ENCODE measurements at regions not wholly inside any gene's neighbourhood (a gene's known extent, or its start where the extent isn't known, plus 50 kb on each side); places are given as distances from the start of the nearest gene placed in this dataset.

GRCh38 chrY:15510288-15510687 lies 986.0 kb downstream of the NLGN4Y start:
- H3K27ac Mint-ChIP-seq = no peak overlapping the region
- H3K9me3 Mint-ChIP-seq = no peaks in the 10 kb centered on the region

GRCh38 chrY:15510984-15511650 lies 986.8 kb downstream of the NLGN4Y start:
- no peak for DNase-seq
- Mint-ChIP-seq H3K4me1 (no peaks in the 10 kb centered on the region), H3K27me3 (no peaks in the 10 kb centered on the region), H3K9me3 (no peaks in the 10 kb centered on the region), H3K36me3 (no peaks in the 10 kb centered on the region), H3K27ac (no peak overlapping the region), H3K4me3 (no peak overlapping the region)
- CTCF ChIA-PET = no interaction called here

More at GRCh38 chrY:15510288-15510687, 986.0 kb downstream of the NLGN4Y start:
- no peak overlapping the region for H3K4me3 Mint-ChIP-seq
- H3K27me3 Mint-ChIP-seq = no peaks in the 10 kb centered on the region
- H3K4me1 Mint-ChIP-seq = no peaks in the 10 kb centered on the region
- H3K36me3 Mint-ChIP-seq = no peaks in the 10 kb centered on the region
- DNase-seq = no peak
- CTCF ChIA-PET = no interaction called here

GRCh38 chrY:15535131-15535530 lies 1010.8 kb downstream of the NLGN4Y start:
- Mint-ChIP-seq H3K4me1 (no peaks in the 10 kb centered on the region), H3K4me3 (no peak overlapping the region), H3K9me3 (no peaks in the 10 kb centered on the region), H3K27ac (no peak overlapping the region), H3K36me3 (no peaks in the 10 kb centered on the region), H3K27me3 (no peaks in the 10 kb centered on the region)
- no peak for DNase-seq
- CTCF ChIA-PET = no interaction called here

- Mint-ChIP-seq H3K27me3 (no peaks in the 10 kb centered on the region), H3K9me3 (no peaks in the 10 kb centered on the region), H3K27ac (no peak overlapping the region), H3K36me3 (no peaks in the 10 kb centered on the region), H3K4me1 (no peaks in the 10 kb centered on the region), H3K4me3 (no peak overlapping the region)
- DNase-seq = no peak
- CTCF ChIA-PET = no interaction called here
These were observed 1011.6 kb downstream of the NLGN4Y start for GRCh38 chrY:15535784-15536511.

GRCh38 chrY:15540516-15540915 lies 1016.2 kb downstream of the NLGN4Y start:
- Mint-ChIP-seq H3K27ac (no peak overlapping the region), H3K36me3 (no peaks in the 10 kb centered on the region), H3K27me3 (no peaks in the 10 kb centered on the region), H3K9me3 (no peaks in the 10 kb centered on the region), H3K4me3 (no peak overlapping the region), H3K4me1 (no peaks in the 10 kb centered on the region)
- DNase-seq = no peak
- CTCF ChIA-PET = no interaction called here

- Mint-ChIP-seq H3K9me3 (no peaks in the 10 kb centered on the region), H3K4me3 (no peak overlapping the region), H3K4me1 (no peaks in the 10 kb centered on the region), H3K27ac (no peak overlapping the region), H3K27me3 (no peaks in the 10 kb centered on the region), H3K36me3 (no peaks in the 10 kb centered on the region)
- CTCF ChIA-PET = no interaction called here
- DNase-seq = no peak
These were observed 1021.9 kb downstream of the NLGN4Y start for GRCh38 chrY:15546177-15546754.

- H3K4me1 Mint-ChIP-seq = no peaks in the 10 kb centered on the region
These were observed 1027.7 kb downstream of the NLGN4Y start for GRCh38 chrY:15552074-15552473.

GRCh38 chrY:15554991-15555390 lies 1030.7 kb downstream of the NLGN4Y start:
- H3K4me3 Mint-ChIP-seq = no peak overlapping the region
- no peaks in the 10 kb centered on the region for H3K27me3 Mint-ChIP-seq
- no peak for DNase-seq
- H3K9me3 Mint-ChIP-seq = no peaks in the 10 kb centered on the region
- no peaks in the 10 kb centered on the region for H3K4me1 Mint-ChIP-seq
- CTCF ChIA-PET = no interaction called here
- no peak overlapping the region for H3K27ac Mint-ChIP-seq
- H3K36me3 Mint-ChIP-seq = no peaks in the 10 kb centered on the region

More at GRCh38 chrY:15552074-15552473, 1027.7 kb downstream of the NLGN4Y start:
- CTCF ChIA-PET = no interaction called here
- Mint-ChIP-seq H3K9me3 (no peaks in the 10 kb centered on the region), H3K27ac (no peak overlapping the region), H3K36me3 (no peaks in the 10 kb centered on the region), H3K4me3 (no peak overlapping the region), H3K27me3 (no peaks in the 10 kb centered on the region)
- DNase-seq = no peak

- Mint-ChIP-seq H3K9me3 (no peaks in the 10 kb centered on the region), H3K27ac (no peak overlapping the region), H3K27me3 (no peaks in the 10 kb centered on the region), H3K4me1 (no peaks in the 10 kb centered on the region), H3K4me3 (no peak overlapping the region), H3K36me3 (no peaks in the 10 kb centered on the region)
- DNase-seq = no peak
- CTCF ChIA-PET = no interaction called here
These were observed 1034.8 kb downstream of the NLGN4Y start for GRCh38 chrY:15559169-15559568.

GRCh38 chrY:15560840-15561239 lies 1036.5 kb downstream of the NLGN4Y start:
- no peak overlapping the region for H3K4me3 Mint-ChIP-seq
- CTCF ChIA-PET = no interaction called here
- H3K4me1 Mint-ChIP-seq = no peaks in the 10 kb centered on the region
- no peak overlapping the region for H3K27ac Mint-ChIP-seq
- no peaks in the 10 kb centered on the region for H3K27me3 Mint-ChIP-seq
- no peaks in the 10 kb centered on the region for H3K9me3 Mint-ChIP-seq
- DNase-seq = no peak
- H3K36me3 Mint-ChIP-seq = no peaks in the 10 kb centered on the region

GRCh38 chrY:15561501-15562289 lies 1037.4 kb downstream of the NLGN4Y start:
- Mint-ChIP-seq H3K27me3 (no peaks in the 10 kb centered on the region), H3K4me3 (no peak overlapping the region), H3K36me3 (no peaks in the 10 kb centered on the region), H3K9me3 (no peaks in the 10 kb centered on the region), H3K4me1 (no peaks in the 10 kb centered on the region), H3K27ac (no peak overlapping the region)
- no peak for DNase-seq
- CTCF ChIA-PET = no interaction called here

GRCh38 chrY:15577886-15578285 lies 1053.6 kb downstream of the NLGN4Y start:
- no peaks in the 10 kb centered on the region for H3K27me3 Mint-ChIP-seq
- no peaks in the 10 kb centered on the region for H3K9me3 Mint-ChIP-seq
- H3K27ac Mint-ChIP-seq = no peak overlapping the region
- CTCF ChIA-PET = no interaction called here
- no peak for DNase-seq
- H3K4me3 Mint-ChIP-seq = no peak overlapping the region
- no peaks in the 10 kb centered on the region for H3K4me1 Mint-ChIP-seq
- H3K36me3 Mint-ChIP-seq = no peaks in the 10 kb centered on the region

- Mint-ChIP-seq H3K36me3 (no peaks in the 10 kb centered on the region), H3K27me3 (no peaks in the 10 kb centered on the region), H3K4me3 (no peak overlapping the region), H3K4me1 (no peaks in the 10 kb centered on the region), H3K27ac (no peak overlapping the region), H3K9me3 (no peaks in the 10 kb centered on the region)
- DNase-seq = no peak
- CTCF ChIA-PET = no interaction called here
These were observed 1054.4 kb downstream of the NLGN4Y start for GRCh38 chrY:15578761-15579160.

GRCh38 chrY:15579245-15579644 lies 1054.9 kb downstream of the NLGN4Y start:
- Mint-ChIP-seq H3K4me3 (no peak overlapping the region), H3K27me3 (no peaks in the 10 kb centered on the region), H3K36me3 (no peaks in the 10 kb centered on the region), H3K9me3 (no peaks in the 10 kb centered on the region), H3K27ac (no peak overlapping the region), H3K4me1 (no peaks in the 10 kb centered on the region)
- no peak for DNase-seq
- CTCF ChIA-PET = no interaction called here
